HEK293 (cell line): ENCODE measurements at regions not wholly inside any gene's neighbourhood (a gene's known extent, or its start where the extent isn't known, plus 50 kb on each side); places are given as distances from the start of the nearest gene placed in this dataset.
"Not testable (repeated sequence)": the region's sequence is repeated elsewhere in the genome, so short reads cannot be mapped to it uniquely, and the experiment has no call there.

Experiments
- CTCF ChIA-PET: fragments of 350-600 bp; formaldehyde crosslinking; extraction: SDS; loops from one replicate; lab custom pipeline; 2021; ENCODE audit warnings: antibody characterized with exemption; lab: Yijun Ruan, JAX
- POLR2A ChIA-PET: fragments of 300-600 bp; formaldehyde crosslinking; extraction: SDS; loops from one replicate; lab custom pipeline; 2020; ENCODE audit warnings: antibody characterized with exemption, inconsistent platforms; lab: Yijun Ruan, JAX
- H3K27ac ChIP-seq: fragments of 200-500 bp; sonication (Bioruptor generic); 2 replicates; pipeline ENCODE4 v1.5.1; 2014; ENCODE audit warnings: low read depth, low read length, control low read depth, inconsistent platforms; ENCODE audit errors: extremely low read depth
- H3K36me3 ChIP-seq, 2 experiments: fragments of 200-500 bp in 1 of 2; sonication (Bioruptor generic) in 1 of 2; 1 replicate in 1 of 2; 2 replicates in 1 of 2; pipeline ENCODE4 v1.5.1; 2014 to 2017; ENCODE audit warnings: inconsistent platforms in 2 of 2, low read length in 2 of 2; ENCODE audit not compliant: control insufficient read depth in 2 of 2, insufficient read depth in 1 of 2
- H3K4me1 ChIP-seq: fragments of 200-500 bp; sonication (Bioruptor generic); 2 replicates; pipeline ENCODE4 v1.5.1; 2014; ENCODE audit warnings: mild to moderate bottlenecking, low read length, inconsistent platforms; ENCODE audit not compliant: control insufficient read depth, insufficient read depth
- H3K4me3 ChIP-seq: 2 replicates; pipeline ENCODE4 v1.5.1; 2011; ENCODE audit warnings: low read depth, mild to moderate bottlenecking, control low read depth, low read length, moderate library complexity
- H3K9me3 ChIP-seq: fragments of 200-500 bp; sonication (Bioruptor generic); 2 replicates; pipeline ENCODE4 v1.5.1; 2014; ENCODE audit warnings: low read depth, low read length, inconsistent platforms; ENCODE audit not compliant: control insufficient read depth, insufficient read depth
- ATF2 ChIP-seq: fragments of 450-650 bp; formaldehyde crosslinking; IDR thresholded peaks from 2 replicates; pipeline ENCODE4 v1.5.1; 2016; ENCODE audit warnings: missing biosample characterization, missing genetic modification characterization, low read depth
- BCL11A ChIP-seq: fragments of 450-650 bp; formaldehyde crosslinking; IDR thresholded peaks from 2 replicates; pipeline ENCODE4 v1.5.1; 2016; ENCODE audit warnings: low read depth, missing biosample characterization, missing genetic modification characterization
- GLIS2 ChIP-seq: fragments of 450-650 bp; formaldehyde crosslinking; IDR thresholded peaks from 2 replicates; pipeline ENCODE4 v1.5.1; 2016; ENCODE audit warnings: missing biosample characterization, missing genetic modification characterization
- KLF8 ChIP-seq: fragments of 450-650 bp; formaldehyde crosslinking; IDR thresholded peaks from 2 replicates; pipeline ENCODE4 v1.5.1; 2016; ENCODE audit warnings: missing biosample characterization, missing genetic modification characterization
- MEIS1 ChIP-seq: sonication (generic); formaldehyde crosslinking; IDR thresholded peaks from 2 replicates; pipeline ENCODE4 v1.8.1; 2022; ENCODE audit warnings: missing genetic modification reagents, mild to moderate bottlenecking, borderline replicate concordance
- RBAK ChIP-seq: fragments of 450-650 bp; formaldehyde crosslinking; IDR thresholded peaks from 2 replicates; pipeline ENCODE4 v1.5.1; 2016; ENCODE audit warnings: missing biosample characterization, missing genetic modification characterization
- TCF7L2 ChIP-seq: IDR thresholded peaks from 2 replicates; pipeline ENCODE4 v1.6.1; 2011; ENCODE audit warnings: low read depth, mild to moderate bottlenecking, inconsistent platforms, low read length, moderate library complexity, borderline replicate concordance
- ZBTB8A ChIP-seq: fragments of 450-650 bp; formaldehyde crosslinking; IDR thresholded peaks from 2 replicates; pipeline ENCODE4 v1.5.1; 2016; ENCODE audit warnings: missing biosample characterization, missing genetic modification characterization
- ZFP3 ChIP-seq: fragments of 450-650 bp; formaldehyde crosslinking; IDR thresholded peaks from 2 replicates; pipeline ENCODE4 v1.5.1; 2016; ENCODE audit warnings: low read depth, missing biosample characterization, missing genetic modification characterization
- ZFP37 ChIP-seq: fragments of 450-650 bp; formaldehyde crosslinking; IDR thresholded peaks from 2 replicates; pipeline ENCODE4 v1.5.1; 2016; ENCODE audit warnings: missing biosample characterization, missing genetic modification characterization
- ZFP41 ChIP-seq: fragments of 450-650 bp; formaldehyde crosslinking; IDR thresholded peaks from 2 replicates; pipeline ENCODE4 v1.5.1; 2016; ENCODE audit warnings: missing biosample characterization, missing genetic modification characterization, borderline replicate concordance
- ZNF133 ChIP-seq: fragments of 450-650 bp; formaldehyde crosslinking; IDR thresholded peaks from 2 replicates; pipeline ENCODE4 v1.5.1; 2016; ENCODE audit warnings: missing biosample characterization, missing genetic modification characterization
- ZNF169 ChIP-seq: fragments of 450-650 bp; formaldehyde crosslinking; IDR thresholded peaks from 2 replicates; pipeline ENCODE4 v1.5.1; 2016; ENCODE audit warnings: missing biosample characterization, missing genetic modification characterization
- ZNF223 ChIP-seq: fragments of 450-650 bp; formaldehyde crosslinking; IDR thresholded peaks from 2 replicates; pipeline ENCODE4 v1.5.1; 2016; ENCODE audit warnings: missing biosample characterization, missing genetic modification characterization
- ZNF324 ChIP-seq: fragments of 450-650 bp; formaldehyde crosslinking; IDR thresholded peaks from 2 replicates; pipeline ENCODE4 v1.5.1; 2016; ENCODE audit warnings: missing biosample characterization, missing genetic modification characterization
- ZNF433 ChIP-seq: fragments of 450-650 bp; formaldehyde crosslinking; IDR thresholded peaks from 2 replicates; pipeline ENCODE4 v1.5.1; 2016; ENCODE audit warnings: missing biosample characterization, missing genetic modification characterization, low read depth
- ZNF558 ChIP-seq: fragments of 450-650 bp; formaldehyde crosslinking; IDR thresholded peaks from 2 replicates; pipeline ENCODE4 v1.5.1; 2016; ENCODE audit warnings: missing biosample characterization, missing genetic modification characterization
- ZNF596 ChIP-seq: fragments of 450-650 bp; IDR thresholded peaks from 2 replicates; pipeline ENCODE4 v1.5.0; 2018; ENCODE audit warnings: missing biosample characterization, mild to moderate bottlenecking, missing genetic modification characterization, moderate library complexity
- ZNF600 ChIP-seq: fragments of 450-650 bp; formaldehyde crosslinking; IDR thresholded peaks from 2 replicates; pipeline ENCODE4 v1.5.1; 2016; ENCODE audit warnings: missing biosample characterization, missing genetic modification characterization
- ZNF610 ChIP-seq: fragments of 450-650 bp; formaldehyde crosslinking; IDR thresholded peaks from 2 replicates; pipeline ENCODE4 v1.5.1; 2016; ENCODE audit warnings: missing biosample characterization, missing genetic modification characterization, borderline replicate concordance
- ZNF623 ChIP-seq: fragments of 450-650 bp; formaldehyde crosslinking; IDR thresholded peaks from 2 replicates; pipeline ENCODE4 v1.5.1; 2016; ENCODE audit warnings: missing biosample characterization, missing genetic modification characterization
- ZNF660 ChIP-seq: fragments of 450-650 bp; IDR thresholded peaks from 2 replicates; pipeline ENCODE4 v1.5.1; 2018; ENCODE audit warnings: missing biosample characterization, mild to moderate bottlenecking, missing genetic modification characterization
- ZNF664 ChIP-seq: fragments of 450-650 bp; formaldehyde crosslinking; IDR thresholded peaks from 2 replicates; pipeline ENCODE4 v1.5.1; 2016; ENCODE audit warnings: missing biosample characterization, missing genetic modification characterization
- ZNF701 ChIP-seq: fragments of 450-650 bp; formaldehyde crosslinking; IDR thresholded peaks from 2 replicates; pipeline ENCODE4 v1.5.1; 2016; ENCODE audit warnings: missing biosample characterization, missing genetic modification characterization
- ZNF707 ChIP-seq: fragments of 450-650 bp; formaldehyde crosslinking; IDR thresholded peaks from 2 replicates; pipeline ENCODE4 v1.5.1; 2016; ENCODE audit warnings: missing biosample characterization, missing genetic modification characterization
- ZNF776 ChIP-seq: fragments of 450-650 bp; formaldehyde crosslinking; IDR thresholded peaks from 2 replicates; pipeline ENCODE4 v1.5.0; 2017; ENCODE audit warnings: missing biosample characterization, missing genetic modification characterization, borderline replicate concordance
- ZNF777 ChIP-seq: fragments of 450-650 bp; formaldehyde crosslinking; IDR thresholded peaks from 2 replicates; pipeline ENCODE4 v1.5.1; 2017; ENCODE audit warnings: missing biosample characterization, missing genetic modification characterization, borderline replicate concordance
- TF ChIP-seq, protein P1 (sequence below): fragments of 450-650 bp; formaldehyde crosslinking; IDR thresholded peaks from 2 replicates; pipeline ENCODE4 v1.5.1; 2017; ENCODE audit warnings: missing biosample characterization, mild to moderate bottlenecking, missing genetic modification characterization, moderate library complexity

- CTCF ChIA-PET: no interaction called here
- TF ChIP-seq ZNF433 (tag by site-specific recombination): no peak
- no peak for TF ChIP-seq ZFP3 (tag by site-specific recombination)
- no peak for TF ChIP-seq ATF2
- TF ChIP-seq BCL11A: no peak
- no peak for TF ChIP-seq ZNF660 (tag by site-specific recombination)
- no peak for TF ChIP-seq KLF8 (tag by site-specific recombination)
- TF ChIP-seq RBAK (tag by site-specific recombination): no peak
- TF ChIP-seq ZBTB8A: no peak
- TF ChIP-seq ZFP37 (tag by site-specific recombination): no peak
- TF ChIP-seq ZNF701 (tag by site-specific recombination): no peak
- TF ChIP-seq ZNF223 (tag by site-specific recombination): no peak
- TF ChIP-seq, protein P1, sequence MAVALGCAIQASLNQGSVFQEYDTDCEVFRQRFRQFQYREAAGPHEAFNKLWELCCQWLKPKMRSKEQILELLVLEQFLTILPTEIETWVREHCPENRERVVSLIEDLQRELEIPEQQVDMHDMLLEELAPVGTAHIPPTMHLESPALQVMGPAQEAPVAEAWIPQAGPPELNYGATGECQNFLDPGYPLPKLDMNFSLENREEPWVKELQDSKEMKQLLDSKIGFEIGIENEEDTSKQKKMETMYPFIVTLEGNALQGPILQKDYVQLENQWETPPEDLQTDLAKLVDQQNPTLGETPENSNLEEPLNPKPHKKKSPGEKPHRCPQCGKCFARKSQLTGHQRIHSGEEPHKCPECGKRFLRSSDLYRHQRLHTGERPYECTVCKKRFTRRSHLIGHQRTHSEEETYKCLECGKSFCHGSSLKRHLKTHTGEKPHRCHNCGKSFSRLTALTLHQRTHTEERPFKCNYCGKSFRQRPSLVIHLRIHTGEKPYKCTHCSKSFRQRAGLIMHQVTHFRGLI: no peak
- no peak for TF ChIP-seq MEIS1
- no peak for TF ChIP-seq ZNF623 (tag by site-specific recombination)
- TF ChIP-seq ZNF707 (tag by site-specific recombination): no peak
- TF ChIP-seq ZNF169 (tag by site-specific recombination): no peak
- TF ChIP-seq ZNF133 (tag by site-specific recombination): no peak
- no peak for TF ChIP-seq ZNF600
- TF ChIP-seq, all 188 proteins: peak for 0
- Histone ChIP-seq H3K4me3 (no peak overlapping the region), H3K9me3 (no peaks in the 10 kb centered on the region), H3K27ac (no peak overlapping the region), H3K36me3 (no peaks in the 10 kb centered on the region), H3K4me1 (no peaks in the 10 kb centered on the region)
- POLR2A ChIA-PET: no interaction called here
Observed at GRCh38 chr4:29104694-29105093, 1615.5 kb upstream of the PCDH7 start.

- Histone ChIP-seq H3K36me3 (no peaks in the 10 kb centered on the region), H3K27ac (no peak overlapping the region), H3K4me3 (no peak overlapping the region), H3K9me3 (no peaks in the 10 kb centered on the region), H3K4me1 (no peaks in the 10 kb centered on the region)
- CTCF ChIA-PET: no interaction called here
- POLR2A ChIA-PET: no interaction called here
- no peak for TF ChIP-seq ZNF324 (tag by site-specific recombination)
Observed at GRCh38 chr4:29113960-29114359, 1606.2 kb upstream of the PCDH7 start.

GRCh38 chr4:29117231-29117722, 1602.9 kb upstream of the PCDH7 start:
- H3K36me3 ChIP-seq, POLR2A ChIA-PET, H3K4me3 ChIP-seq, CTCF ChIA-PET, H3K27ac ChIP-seq, H3K9me3 ChIP-seq, H3K4me1 ChIP-seq: not testable (repeated sequence)

GRCh38 chr4:29121586-29121985, 1598.6 kb upstream of the PCDH7 start:
- H3K27ac ChIP-seq: no peak overlapping the region
- no peaks in the 10 kb centered on the region for H3K36me3 ChIP-seq
- no peaks in the 10 kb centered on the region for H3K4me1 ChIP-seq
- ChIA-PET POLR2A (no interaction called here), CTCF (no interaction called here)
- TF ChIP-seq ZNF777 (tag by site-specific recombination): no peak
- no peak for TF ChIP-seq ZNF596 (tag by site-specific recombination)
- TF ChIP-seq ZNF776 (tag by site-specific recombination): no peak
- TF ChIP-seq ZNF664: no peak
- no peak for TF ChIP-seq GLIS2 (tag by site-specific recombination)
- TF ChIP-seq ZNF558 (tag by site-specific recombination): no peak
- TF ChIP-seq ZFP41: no peak
- TF ChIP-seq ZNF610 (tag by site-specific recombination): no peak
- TF ChIP-seq RBAK (tag by site-specific recombination): no peak
- no peak for TF ChIP-seq ZNF433 (tag by site-specific recombination)
- TF ChIP-seq TCF7L2: no peak
- no peak for TF ChIP-seq ZNF701 (tag by site-specific recombination)
- no peaks in the 10 kb centered on the region for H3K9me3 ChIP-seq
- H3K4me3 ChIP-seq: no peak overlapping the region
